ENCODE measurements at regions not wholly inside any gene's neighbourhood (a gene's known extent, or its start where the extent isn't known, plus 50 kb on each side); places are given as distances from the start of the nearest gene placed in this dataset.

DNA sequence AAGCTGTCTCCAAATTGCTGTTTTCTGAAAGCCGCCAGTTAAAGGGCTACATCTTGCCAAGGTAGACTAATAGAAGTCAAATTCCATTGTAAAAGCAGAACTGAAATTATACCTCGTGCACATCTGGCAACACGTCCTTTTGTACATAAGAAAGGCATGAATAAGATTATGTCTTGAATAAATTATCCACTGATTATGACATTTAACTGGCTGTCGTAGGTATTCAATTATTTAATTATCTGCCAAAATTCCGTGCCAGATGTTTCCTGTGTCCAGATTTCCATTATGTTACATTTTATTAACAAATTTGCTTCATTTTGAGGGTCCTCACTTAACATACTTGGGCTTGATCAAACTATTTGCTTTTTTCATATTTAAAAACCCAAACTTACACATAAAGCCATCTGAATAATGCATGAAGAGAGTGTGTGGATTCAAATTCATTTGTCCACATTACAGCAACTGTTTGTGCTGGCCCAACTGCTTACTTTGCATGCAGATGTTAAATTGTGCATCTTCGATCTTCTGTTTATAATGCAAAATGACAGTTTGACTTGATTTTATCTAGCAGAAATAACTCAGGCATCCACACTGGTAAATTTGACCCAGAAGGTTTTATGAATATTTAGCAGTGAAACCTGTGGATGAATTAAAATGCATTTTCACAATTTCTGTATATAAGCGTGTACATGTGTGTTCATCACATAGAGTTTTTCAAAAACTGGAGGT, 701.5 kb downstream of the ZNF385D start:
- no peaks in the 10 kb centered on the region for H3K27me3 ChIP-seq (replicated peaks; ENCODE audit: control insufficient read depth, insufficient read depth, low read length)
- no peaks in the 10 kb centered on the region for H3K36me3 ChIP-seq (ENCODE audit: control insufficient read depth, insufficient read depth, low read length)
- no peak for DNase-seq (ENCODE audit: extremely low read depth, insufficient read length)
- no peak overlapping the region for H3K4me3 ChIP-seq (replicated peaks; ENCODE audit: low read depth, low read length)
- TF ChIP-seq CTCF (IDR thresholded peaks at IDR 0.05; ENCODE audit: insufficient read depth, low read length, poor library complexity, severe bottlenecking) = no peak

- Histone ChIP-seq H3K4me3 (replicated peaks; ENCODE audit: low read depth, low read length) (no peak overlapping the region), H3K36me3 (ENCODE audit: control insufficient read depth, insufficient read depth, low read length) (no peaks in the 10 kb centered on the region), H3K27me3 (replicated peaks; ENCODE audit: control insufficient read depth, insufficient read depth, low read length) (no peaks in the 10 kb centered on the region)
- DNase-seq (ENCODE audit: extremely low read depth, insufficient read length) = no peak
- no peak for TF ChIP-seq CTCF (IDR thresholded peaks at IDR 0.05; ENCODE audit: insufficient read depth, low read length, poor library complexity, severe bottlenecking)
Measured at GRCh38 chr3:21043139-21043538, 707.9 kb downstream of the ZNF385D start.

- no peaks in the 10 kb centered on the region for H3K36me3 ChIP-seq (ENCODE audit: control insufficient read depth, insufficient read depth, low read length)
- no peaks in the 10 kb centered on the region for H3K27me3 ChIP-seq (replicated peaks; ENCODE audit: control insufficient read depth, insufficient read depth, low read length)
- DNase-seq (ENCODE audit: extremely low read depth, insufficient read length) = no peak
- H3K4me3 ChIP-seq (replicated peaks; ENCODE audit: low read depth, low read length) = no peak overlapping the region
- no peak for TF ChIP-seq CTCF (IDR thresholded peaks at IDR 0.05; ENCODE audit: insufficient read depth, low read length, poor library complexity, severe bottlenecking)
Measured at GRCh38 chr3:21042184-21042583, 708.8 kb downstream of the ZNF385D start.

GRCh38 chr3:21041621-21042020, 709.4 kb downstream of the ZNF385D start:
- Histone ChIP-seq H3K4me3 (replicated peaks; ENCODE audit: low read depth, low read length) (no peak overlapping the region), H3K27me3 (replicated peaks; ENCODE audit: control insufficient read depth, insufficient read depth, low read length) (no peaks in the 10 kb centered on the region), H3K36me3 (ENCODE audit: control insufficient read depth, insufficient read depth, low read length) (no peaks in the 10 kb centered on the region)
- no peak for DNase-seq (ENCODE audit: extremely low read depth, insufficient read length)
- no peak for TF ChIP-seq CTCF (IDR thresholded peaks at IDR 0.05; ENCODE audit: insufficient read depth, low read length, poor library complexity, severe bottlenecking)

DNA sequence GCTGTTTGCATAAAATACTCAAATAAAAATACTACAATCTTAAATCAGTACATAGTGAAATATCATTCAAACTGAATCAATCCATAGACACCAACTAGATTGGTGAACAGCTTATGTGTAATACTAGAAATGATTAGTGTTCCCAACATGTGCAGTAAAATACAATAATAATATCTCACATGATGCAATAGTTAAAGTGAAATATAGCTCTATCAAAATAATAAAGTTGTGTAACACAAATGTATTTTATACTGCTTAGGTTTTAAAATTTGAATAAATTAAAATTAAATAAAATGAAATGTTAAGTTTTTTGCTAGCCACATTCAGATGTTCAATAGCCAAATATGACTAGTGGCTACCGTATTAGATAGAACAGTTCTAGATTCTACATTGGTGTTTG, 714.1 kb downstream of the ZNF385D start:
- Histone ChIP-seq H3K36me3 (ENCODE audit: control insufficient read depth, insufficient read depth, low read length) (no peaks in the 10 kb centered on the region), H3K27me3 (replicated peaks; ENCODE audit: control insufficient read depth, insufficient read depth, low read length) (no peaks in the 10 kb centered on the region), H3K4me3 (replicated peaks; ENCODE audit: low read depth, low read length) (no peak overlapping the region)
- no peak for DNase-seq (ENCODE audit: extremely low read depth, insufficient read length)
- TF ChIP-seq CTCF (IDR thresholded peaks at IDR 0.05; ENCODE audit: insufficient read depth, low read length, poor library complexity, severe bottlenecking) = no peak

DNA sequence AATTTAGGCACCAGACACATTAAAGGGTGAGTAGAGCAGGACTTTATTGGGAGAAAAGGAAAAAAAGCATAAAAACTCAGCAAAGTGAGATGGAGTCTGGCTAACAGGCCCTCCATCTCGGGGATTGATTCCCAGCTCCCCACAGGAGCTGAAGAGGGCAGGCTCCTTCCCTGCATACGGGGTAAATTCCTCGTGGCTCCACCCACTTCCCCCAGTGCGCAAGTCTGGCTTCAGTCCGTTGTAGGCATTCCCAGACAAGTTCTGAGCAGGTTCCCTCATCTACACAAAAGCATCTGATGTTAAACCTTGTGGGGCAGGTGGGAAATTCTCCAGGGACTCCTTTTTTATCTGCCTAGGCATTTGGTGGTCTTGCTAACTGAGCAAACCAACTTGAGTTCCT, 722.6 kb downstream of the ZNF385D start:
- no peak for TF ChIP-seq CTCF (IDR thresholded peaks at IDR 0.05; ENCODE audit: insufficient read depth, low read length, poor library complexity, severe bottlenecking)
- no peak for DNase-seq (ENCODE audit: extremely low read depth, insufficient read length)
- Histone ChIP-seq H3K36me3 (ENCODE audit: control insufficient read depth, insufficient read depth, low read length) (no peaks in the 10 kb centered on the region), H3K27me3 (replicated peaks; ENCODE audit: control insufficient read depth, insufficient read depth, low read length) (no peaks in the 10 kb centered on the region), H3K4me3 (replicated peaks; ENCODE audit: low read depth, low read length) (no peak overlapping the region)

Measured in GM06990 (cell line).